Central memory CD8-positive, alpha-beta T cell (primary cell): ENCODE measurements at regions not wholly inside any gene's neighbourhood (a gene's known extent, or its start where the extent isn't known, plus 50 kb on each side); places are given as distances from the start of the nearest gene placed in this dataset.

Experiments used
- ATAC-seq: fragments of 150-1000 bp; cut with Tn5 transposase; replicated peaks from 2 replicates; pipeline ENCODE4 v1.10.0; 2022; ENCODE audit warnings: mild to moderate bottlenecking, moderate FRiP score, moderate number of reproducible peaks; ENCODE audit not compliant: poor library complexity, severe bottlenecking; ENCODE audit errors: extremely low read depth
- DNase-seq, 2 donors: peaks; one replicate each; pipeline ENCODE4 v3.0.0; 2021; ENCODE audit warnings: low spot score in 2 of 2
- H3K27ac Mint-ChIP-seq: one replicate; pipeline ENCODE4 v1.8.0; 2022; ENCODE audit warnings: low read depth, mild to moderate bottlenecking, moderate library complexity, mixed read lengths
- H3K27me3 Mint-ChIP-seq: one replicate; pipeline ENCODE4 v1.8.0; 2022; ENCODE audit warnings: mixed read lengths
- H3K36me3 Mint-ChIP-seq: one replicate; pipeline ENCODE4 v1.8.0; 2022; ENCODE audit warnings: mild to moderate bottlenecking, moderate library complexity, mixed read lengths; ENCODE audit not compliant: insufficient read depth
- H3K4me1 Mint-ChIP-seq: one replicate; pipeline ENCODE4 v1.8.0; 2022; ENCODE audit warnings: mixed read lengths
- H3K4me3 Mint-ChIP-seq: one replicate; pipeline ENCODE4 v1.8.0; 2022; ENCODE audit warnings: mild to moderate bottlenecking, moderate library complexity, mixed read lengths
- H3K9me3 Mint-ChIP-seq: one replicate; pipeline ENCODE4 v1.8.0; 2022; ENCODE audit warnings: mixed read lengths

GRCh38 chr5:3954199-3954598, 358.6 kb downstream of the IRX1 start:
- Mint-ChIP-seq H3K27me3 (no peaks in the 10 kb centered on the region), H3K27ac (no peak overlapping the region), H3K36me3 (peaks cover 2% of the 10 kb centered on the region), H3K4me3 (no peak overlapping the region), H3K4me1 (no peaks in the 10 kb centered on the region), H3K9me3 (peaks cover 16% of the 10 kb centered on the region)
- ATAC-seq, result no peak
- DNase-seq, result no peak

- Mint-ChIP-seq H3K4me3 (no peak overlapping the region), H3K4me1 (no peaks in the 10 kb centered on the region), H3K27me3 (no peaks in the 10 kb centered on the region), H3K36me3 (peaks cover 2% of the 10 kb centered on the region), H3K9me3 (peaks cover 16% of the 10 kb centered on the region), H3K27ac (no peak overlapping the region)
- DNase-seq, result no peak
- no peak for ATAC-seq
Measured at GRCh38 chr5:3954633-3955032, 359.0 kb downstream of the IRX1 start.

GRCh38 chr5:3957658-3958057, 362.0 kb downstream of the IRX1 start:
- peaks cover 16% of the 10 kb centered on the region for H3K9me3 Mint-ChIP-seq
- no peak overlapping the region for H3K4me3 Mint-ChIP-seq
- no peak overlapping the region for H3K27ac Mint-ChIP-seq
- no peaks in the 10 kb centered on the region for H3K27me3 Mint-ChIP-seq
- no peaks in the 10 kb centered on the region for H3K36me3 Mint-ChIP-seq
- DNase-seq (no peak), ATAC-seq (no peak)
- H3K4me1 Mint-ChIP-seq, result no peaks in the 10 kb centered on the region

GRCh38 chr5:3958389-3958788, 362.8 kb downstream of the IRX1 start:
- Mint-ChIP-seq H3K27me3 (no peaks in the 10 kb centered on the region), H3K36me3 (no peaks in the 10 kb centered on the region), H3K27ac (no peak overlapping the region), H3K4me1 (no peaks in the 10 kb centered on the region), H3K4me3 (no peak overlapping the region), H3K9me3 (peaks cover 17% of the 10 kb centered on the region)
- ATAC-seq, result no peak
- DNase-seq, result no peak

- DNase-seq, result no peak
- H3K4me1 Mint-ChIP-seq, result no peaks in the 10 kb centered on the region
- no peak overlapping the region for H3K27ac Mint-ChIP-seq
- no peaks in the 10 kb centered on the region for H3K27me3 Mint-ChIP-seq
- H3K4me3 Mint-ChIP-seq, result no peak overlapping the region
- ATAC-seq, result no peak
- no peaks in the 10 kb centered on the region for H3K36me3 Mint-ChIP-seq
- peaks cover 26% of the 10 kb centered on the region for H3K9me3 Mint-ChIP-seq
Measured at GRCh38 chr5:3962113-3962512, 366.5 kb downstream of the IRX1 start.

GRCh38 chr5:3963652-3964051, 368.0 kb downstream of the IRX1 start:
- no peak for DNase-seq
- Mint-ChIP-seq H3K27ac (no peak overlapping the region), H3K36me3 (no peaks in the 10 kb centered on the region), H3K27me3 (no peaks in the 10 kb centered on the region), H3K4me1 (no peaks in the 10 kb centered on the region), H3K9me3 (peaks cover 22% of the 10 kb centered on the region), H3K4me3 (no peak overlapping the region)
- no peak for ATAC-seq

GRCh38 chr5:3980156-3980555, 384.5 kb downstream of the IRX1 start:
- DNase-seq (no peak), ATAC-seq (no peak)
- H3K27ac Mint-ChIP-seq, result no peak overlapping the region
- H3K4me3 Mint-ChIP-seq, result no peak overlapping the region
- no peaks in the 10 kb centered on the region for H3K4me1 Mint-ChIP-seq
- no peaks in the 10 kb centered on the region for H3K36me3 Mint-ChIP-seq
- peaks cover 17% of the 10 kb centered on the region for H3K9me3 Mint-ChIP-seq
- H3K27me3 Mint-ChIP-seq, result no peaks in the 10 kb centered on the region

- no peaks in the 10 kb centered on the region for H3K27me3 Mint-ChIP-seq
- no peak overlapping the region for H3K27ac Mint-ChIP-seq
- no peak overlapping the region for H3K4me3 Mint-ChIP-seq
- peaks cover 16% of the 10 kb centered on the region for H3K9me3 Mint-ChIP-seq
- DNase-seq (no peak), ATAC-seq (no peak)
- H3K36me3 Mint-ChIP-seq, result no peaks in the 10 kb centered on the region
- H3K4me1 Mint-ChIP-seq, result no peaks in the 10 kb centered on the region
Measured at GRCh38 chr5:3987867-3988266, 392.2 kb downstream of the IRX1 start.

GRCh38 chr5:3993856-3994473, 398.3 kb downstream of the IRX1 start:
- no peak overlapping the region for H3K27ac Mint-ChIP-seq
- ATAC-seq (no peak), DNase-seq (no peak)
- no peaks in the 10 kb centered on the region for H3K4me1 Mint-ChIP-seq
- H3K27me3 Mint-ChIP-seq, result no peaks in the 10 kb centered on the region
- no peaks in the 10 kb centered on the region for H3K36me3 Mint-ChIP-seq
- no peak overlapping the region for H3K4me3 Mint-ChIP-seq
- peaks cover 16% of the 10 kb centered on the region for H3K9me3 Mint-ChIP-seq

GRCh38 chr5:3994628-3995027, 399.0 kb downstream of the IRX1 start:
- Mint-ChIP-seq H3K9me3 (peaks cover 21% of the 10 kb centered on the region), H3K4me3 (no peak overlapping the region), H3K4me1 (no peaks in the 10 kb centered on the region), H3K27ac (no peak overlapping the region), H3K36me3 (no peaks in the 10 kb centered on the region), H3K27me3 (no peaks in the 10 kb centered on the region)
- ATAC-seq (no peak), DNase-seq (no peak)

GRCh38 chr5:3995954-3996619, 400.5 kb downstream of the IRX1 start:
- ATAC-seq (no peak), DNase-seq (no peak)
- Mint-ChIP-seq H3K27ac (no peak overlapping the region), H3K27me3 (no peaks in the 10 kb centered on the region), H3K4me1 (no peaks in the 10 kb centered on the region), H3K9me3 (peaks cover 21% of the 10 kb centered on the region), H3K36me3 (no peaks in the 10 kb centered on the region), H3K4me3 (no peak overlapping the region)

- H3K27ac Mint-ChIP-seq, result no peak overlapping the region
- H3K27me3 Mint-ChIP-seq, result no peaks in the 10 kb centered on the region
- no peaks in the 10 kb centered on the region for H3K4me1 Mint-ChIP-seq
- DNase-seq (no peak), ATAC-seq (no peak)
- no peak overlapping the region for H3K4me3 Mint-ChIP-seq
- H3K9me3 Mint-ChIP-seq, result peaks cover 21% of the 10 kb centered on the region
- H3K36me3 Mint-ChIP-seq, result no peaks in the 10 kb centered on the region
Measured at GRCh38 chr5:3996707-3997336, 401.2 kb downstream of the IRX1 start.

GRCh38 chr5:3997670-3998069, 402.0 kb downstream of the IRX1 start:
- no peak overlapping the region for H3K27ac Mint-ChIP-seq
- H3K4me1 Mint-ChIP-seq, result no peaks in the 10 kb centered on the region
- H3K27me3 Mint-ChIP-seq, result no peaks in the 10 kb centered on the region
- ATAC-seq (no peak), DNase-seq (no peak)
- no peak overlapping the region for H3K4me3 Mint-ChIP-seq
- no peaks in the 10 kb centered on the region for H3K36me3 Mint-ChIP-seq
- H3K9me3 Mint-ChIP-seq, result peaks cover 21% of the 10 kb centered on the region
